Amniotic stem cell (primary cell): ENCODE measurements at regions not wholly inside any gene's neighbourhood (a gene's known extent, or its start where the extent isn't known, plus 50 kb on each side); places are given as distances from the start of the nearest gene placed in this dataset.

Experiments used
- DNase-seq: peaks from one replicate; lab custom pipeline; 2025; lab: John Stamatoyannopoulos, UW

DNA sequence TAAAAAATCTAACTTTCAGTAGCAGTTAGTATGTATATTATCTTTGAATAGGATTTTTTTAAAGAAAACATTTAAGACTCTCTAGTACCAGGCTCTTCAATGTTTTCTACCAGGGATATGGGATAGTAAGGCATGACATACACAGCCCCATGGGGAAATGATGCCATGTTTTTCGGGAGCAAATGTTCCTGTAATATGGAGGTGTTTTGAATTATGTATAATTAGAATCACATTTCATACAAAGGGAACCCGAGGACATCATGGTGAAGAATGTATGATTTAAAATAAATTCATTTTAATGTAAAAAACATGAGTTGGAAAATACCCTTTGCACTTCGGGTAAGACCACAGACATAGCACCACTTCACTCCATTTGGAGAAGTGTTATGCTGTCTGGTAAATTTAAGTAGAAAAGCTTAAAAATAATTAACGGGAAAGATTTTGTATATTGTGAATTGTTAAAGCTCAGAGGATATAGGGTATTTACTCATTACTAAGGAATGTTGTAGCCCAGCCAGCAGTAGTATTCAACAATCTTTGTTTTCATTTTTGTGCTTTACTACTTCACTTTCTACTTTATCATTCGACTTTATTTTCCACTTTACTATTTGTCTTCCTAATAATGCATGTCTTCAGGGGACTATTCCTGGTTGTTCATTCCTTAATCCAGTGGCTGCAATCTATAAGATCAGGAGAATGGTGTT lies 2050.7 kb downstream of the ARAP2 start:
- no peak for DNase-seq

DNA sequence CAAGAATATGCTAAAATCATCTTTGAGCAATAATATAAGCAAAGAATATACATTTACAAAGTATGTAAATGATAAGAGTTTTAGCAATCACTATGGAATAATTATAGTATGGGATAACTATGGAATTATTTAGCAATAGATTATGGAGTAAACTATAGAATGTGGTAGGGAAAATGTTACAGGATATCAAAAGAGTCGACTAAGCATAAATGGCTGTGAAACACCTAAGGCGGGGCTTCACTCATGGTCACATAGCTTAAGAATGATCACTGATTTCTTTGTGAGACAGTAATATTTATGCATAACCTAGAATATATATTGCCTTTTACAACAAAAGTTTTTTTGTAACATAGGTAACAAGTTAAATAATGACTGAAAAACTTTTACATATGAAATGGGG lies 2049.7 kb downstream of the ARAP2 start:
- no peak for DNase-seq

DNA sequence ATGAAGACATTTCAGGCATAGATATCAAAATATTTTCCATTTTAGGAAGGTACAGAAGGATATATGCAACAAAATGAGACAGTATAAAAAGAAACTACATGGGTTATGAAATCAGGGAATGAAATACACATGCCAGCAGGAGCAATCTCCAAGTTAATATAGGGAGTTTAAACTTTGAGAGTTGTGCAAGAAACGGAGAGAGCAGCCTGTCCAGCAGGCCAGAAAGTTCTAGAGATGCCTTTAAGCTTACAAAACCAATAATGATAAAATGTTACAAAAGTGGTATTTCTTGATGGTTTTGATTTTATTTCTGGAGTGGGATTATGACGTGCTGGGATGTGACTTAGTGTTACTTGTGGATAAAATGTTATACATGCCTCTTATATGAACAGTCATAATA lies 2047.9 kb downstream of the ARAP2 start:
- DNase-seq: no peak

DNA sequence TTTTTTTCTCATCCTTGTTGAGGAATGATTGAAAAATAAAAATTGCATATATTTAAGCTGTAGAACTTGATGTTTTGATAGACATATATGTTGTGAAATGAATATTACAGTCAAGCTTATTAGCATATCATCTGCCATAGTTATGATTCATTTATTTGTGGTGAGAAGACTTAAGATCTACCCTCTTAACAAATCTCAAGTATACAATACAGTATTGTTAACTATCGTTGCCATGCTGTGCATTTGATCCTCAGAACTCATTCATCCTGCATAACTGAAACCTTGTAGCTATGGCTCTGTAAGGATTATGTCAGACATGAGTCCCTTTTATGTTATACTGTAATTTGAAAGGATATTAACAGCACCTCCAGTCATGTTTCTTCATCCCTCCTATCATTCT lies 2045.3 kb downstream of the ARAP2 start:
- no peak for DNase-seq

DNA sequence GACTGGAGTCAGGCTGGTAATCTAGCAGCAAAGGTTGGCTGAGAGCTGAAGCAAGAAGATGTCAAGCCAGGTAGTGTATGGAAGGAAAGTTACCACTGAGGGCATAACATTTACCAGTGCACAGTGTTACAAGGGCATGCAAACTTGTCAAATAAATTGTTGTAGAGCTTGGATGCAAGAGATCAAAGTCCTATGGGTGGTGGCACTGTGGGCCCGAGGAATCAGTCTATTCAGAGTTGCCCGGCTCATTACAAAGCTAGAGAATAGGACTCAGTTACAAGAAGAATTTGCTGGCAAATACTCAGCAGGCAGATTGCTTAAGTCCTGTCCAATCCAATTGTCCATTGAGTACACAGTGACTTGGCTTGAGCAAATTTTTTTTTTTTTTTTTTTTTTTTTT lies 2043.8 kb downstream of the ARAP2 start:
- DNase-seq: no peak

DNA sequence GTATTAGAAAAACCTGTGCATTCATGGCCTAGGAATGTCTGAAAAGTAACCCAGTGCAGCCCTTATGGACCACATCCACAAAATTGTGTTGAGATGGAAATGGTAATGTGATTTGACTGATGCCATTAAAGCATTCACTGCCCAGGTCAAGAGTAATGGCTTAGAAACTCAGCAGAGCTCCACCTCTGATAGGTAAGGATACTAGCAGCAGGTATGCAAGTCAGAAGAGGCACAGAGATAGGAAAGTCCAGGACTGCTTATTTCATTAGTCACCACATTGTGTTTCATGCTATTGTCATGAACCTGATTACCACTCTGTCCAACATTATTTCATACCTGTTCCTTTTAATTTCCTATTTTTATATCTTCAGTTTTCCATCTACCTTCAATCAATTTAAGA lies 2042.2 kb downstream of the ARAP2 start:
- DNase-seq: no peak

DNA sequence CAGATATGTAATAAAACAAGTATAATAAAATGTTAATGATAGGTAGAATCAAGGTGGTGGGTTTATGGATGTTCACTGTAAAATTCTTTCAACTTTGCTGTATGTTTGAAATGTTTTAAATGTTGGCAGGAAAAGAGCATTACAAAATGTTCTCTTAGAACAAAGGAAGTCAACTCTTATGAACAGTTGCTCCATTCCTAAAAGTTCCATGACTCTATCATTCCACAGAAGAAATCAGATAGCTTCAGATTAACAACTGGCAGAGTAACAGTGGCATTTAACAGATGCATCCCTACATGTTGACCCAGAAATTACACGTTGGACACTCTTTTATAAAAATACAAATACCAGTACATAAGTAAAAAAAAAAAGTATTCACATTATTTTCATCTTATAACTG lies 2023.7 kb downstream of the ARAP2 start:
- DNase-seq: no peak

DNA sequence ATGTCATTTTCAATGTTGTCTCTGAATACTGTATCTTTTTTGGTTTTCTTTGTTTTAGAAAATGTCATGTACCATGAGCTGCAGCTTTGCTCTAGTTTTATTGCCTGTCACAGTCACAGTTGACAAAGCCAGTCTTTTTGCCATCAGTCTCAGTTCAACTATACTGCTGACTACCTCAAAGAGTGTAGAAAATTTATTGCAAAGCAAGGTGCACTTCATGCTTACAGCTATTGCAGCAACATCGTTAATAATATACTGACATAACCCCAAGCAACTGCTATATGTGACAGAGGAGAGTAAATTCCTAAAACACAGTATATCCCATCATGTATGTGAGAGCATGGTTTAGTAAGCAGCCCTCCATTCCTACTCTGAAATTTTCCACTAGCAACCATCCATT lies 2022.3 kb downstream of the ARAP2 start:
- no peak for DNase-seq

DNA sequence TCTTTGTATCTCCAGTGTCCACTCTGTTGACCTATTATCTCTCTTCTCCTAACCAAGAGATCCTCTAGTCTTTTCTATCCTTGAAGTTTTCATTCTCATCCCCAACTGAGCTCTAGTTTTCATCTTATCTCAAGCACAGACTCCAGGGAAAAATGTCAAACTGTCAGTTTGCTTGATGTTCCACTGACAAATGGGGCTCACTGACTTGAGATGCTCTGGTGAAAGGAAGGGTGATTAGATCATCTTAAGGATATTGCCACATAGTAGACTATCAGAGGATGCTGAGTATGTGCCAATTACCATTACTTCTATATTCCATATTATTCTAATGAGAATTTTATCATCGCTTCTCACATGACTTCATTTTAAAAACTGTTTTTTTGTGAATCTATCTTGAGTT lies 2008.2 kb downstream of the ARAP2 start:
- DNase-seq: no peak

DNA sequence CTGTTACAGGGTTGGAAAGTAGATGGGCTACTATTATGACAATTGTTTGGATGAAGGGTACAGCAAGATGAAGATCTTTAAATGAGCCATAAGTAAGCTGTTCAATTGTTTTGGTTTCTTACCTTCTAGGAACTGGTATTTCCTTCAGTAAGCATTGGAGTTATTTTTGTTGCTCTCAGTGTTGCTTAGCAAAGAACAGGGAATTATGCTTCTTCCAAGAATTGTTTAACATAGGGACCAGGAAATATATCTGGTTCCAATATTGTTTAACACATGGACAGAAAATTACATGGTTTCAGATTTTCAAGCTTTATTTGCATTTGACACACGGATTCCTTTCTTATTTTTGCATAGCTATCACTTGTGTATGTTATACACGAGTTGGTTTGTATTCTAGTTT lies 1999.0 kb downstream of the ARAP2 start:
- no peak for DNase-seq

DNA sequence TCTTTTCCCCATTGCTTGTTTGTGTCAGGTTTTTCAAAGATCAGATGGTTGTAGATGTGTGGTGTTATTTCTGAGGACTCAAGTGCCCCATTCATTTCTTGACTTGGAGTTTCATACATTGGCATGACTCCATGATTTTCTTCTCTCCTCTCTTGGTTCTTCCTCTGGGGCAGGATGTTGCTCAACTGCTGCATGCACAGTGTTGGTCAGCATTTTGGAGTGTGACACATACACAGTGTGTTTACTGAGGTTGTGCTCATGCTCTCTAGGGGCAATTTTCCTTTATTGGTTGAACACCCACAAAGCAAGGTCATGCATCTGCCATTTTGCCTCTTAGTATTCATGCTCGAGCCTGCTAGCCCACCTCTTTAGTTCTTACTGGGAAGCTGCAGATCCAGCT lies 1993.8 kb downstream of the ARAP2 start:
- DNase-seq: no peak

DNA sequence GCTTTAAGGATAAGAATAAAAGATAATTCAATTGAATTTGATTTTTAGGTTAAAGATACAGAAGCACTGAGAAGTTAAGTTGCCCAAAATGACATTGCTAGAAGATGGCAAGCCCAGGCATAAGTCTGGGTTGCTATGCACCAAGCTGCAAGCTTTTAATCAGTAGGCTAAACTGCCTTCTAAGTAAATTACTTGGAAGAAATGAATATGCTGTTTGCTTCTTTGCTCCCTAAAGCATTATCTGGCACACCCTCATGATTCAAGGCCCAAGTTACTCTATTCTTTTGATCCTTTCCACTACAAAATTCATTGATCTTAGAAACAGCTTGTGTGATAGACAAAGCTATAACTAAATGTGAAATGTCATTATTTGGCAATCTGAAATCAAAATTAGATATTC lies 1991.1 kb downstream of the ARAP2 start:
- no peak for DNase-seq

DNA sequence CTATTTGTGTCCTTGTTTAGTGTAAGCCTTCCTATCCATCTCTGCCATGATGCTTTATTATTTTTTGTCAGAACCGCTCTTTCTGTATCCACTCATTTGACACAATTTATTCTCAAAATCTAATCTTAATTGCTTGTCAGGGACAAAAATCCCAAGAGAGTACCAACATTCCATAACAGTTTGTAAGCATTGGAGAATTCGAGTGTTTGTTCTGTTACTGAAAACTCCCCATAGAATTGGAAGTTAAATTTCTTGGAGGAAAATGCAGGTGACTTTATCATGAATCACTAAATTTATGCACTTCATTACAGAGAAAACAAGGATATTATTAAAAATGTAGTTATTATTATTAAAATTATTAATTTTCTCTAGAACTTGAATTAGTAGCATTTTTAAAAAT lies 1986.1 kb downstream of the ARAP2 start:
- no peak for DNase-seq

DNA sequence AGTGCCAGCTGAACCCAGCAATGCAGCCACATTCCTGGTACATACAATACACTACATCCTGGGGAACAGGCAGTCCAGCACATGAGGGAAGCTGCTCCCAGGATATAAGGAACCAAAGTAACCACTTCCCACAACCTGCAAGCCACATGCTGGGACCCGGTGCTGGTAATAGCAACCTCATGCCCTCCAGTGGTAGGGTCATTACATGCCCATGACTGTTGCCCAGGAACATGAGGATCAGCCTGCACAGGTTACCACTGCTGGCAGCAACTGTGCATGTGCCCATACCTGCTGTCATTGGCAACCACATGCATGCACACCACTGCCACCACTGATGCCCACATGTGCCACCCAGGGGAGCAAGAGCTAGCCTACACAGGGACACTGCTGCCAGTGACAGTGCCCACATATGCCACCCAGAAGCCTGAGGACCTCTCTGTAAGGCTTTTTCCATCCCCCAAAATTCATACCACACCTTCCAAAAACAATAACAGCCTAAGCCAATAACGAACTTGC lies 1982.5 kb downstream of the ARAP2 start:
- no peak for DNase-seq

DNA sequence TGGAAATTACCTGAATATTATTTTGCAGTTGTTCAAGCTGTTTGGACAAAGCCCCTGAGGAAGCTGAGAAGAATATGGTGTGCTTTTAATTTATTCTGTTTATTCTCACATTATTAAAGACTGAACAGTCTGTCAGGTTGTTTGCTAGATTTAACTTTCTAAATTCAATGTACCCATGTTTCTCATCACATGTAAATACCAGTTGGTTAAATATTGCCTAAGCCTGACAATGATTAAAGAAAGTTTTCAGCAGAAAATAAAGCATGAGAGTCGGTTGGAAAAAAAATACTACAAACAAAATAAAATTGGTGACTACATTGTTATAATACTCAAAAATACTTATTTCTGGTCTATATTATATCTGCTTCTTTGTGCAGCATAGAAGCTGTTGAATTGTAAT lies 1974.7 kb downstream of the ARAP2 start:
- no peak for DNase-seq

DNA sequence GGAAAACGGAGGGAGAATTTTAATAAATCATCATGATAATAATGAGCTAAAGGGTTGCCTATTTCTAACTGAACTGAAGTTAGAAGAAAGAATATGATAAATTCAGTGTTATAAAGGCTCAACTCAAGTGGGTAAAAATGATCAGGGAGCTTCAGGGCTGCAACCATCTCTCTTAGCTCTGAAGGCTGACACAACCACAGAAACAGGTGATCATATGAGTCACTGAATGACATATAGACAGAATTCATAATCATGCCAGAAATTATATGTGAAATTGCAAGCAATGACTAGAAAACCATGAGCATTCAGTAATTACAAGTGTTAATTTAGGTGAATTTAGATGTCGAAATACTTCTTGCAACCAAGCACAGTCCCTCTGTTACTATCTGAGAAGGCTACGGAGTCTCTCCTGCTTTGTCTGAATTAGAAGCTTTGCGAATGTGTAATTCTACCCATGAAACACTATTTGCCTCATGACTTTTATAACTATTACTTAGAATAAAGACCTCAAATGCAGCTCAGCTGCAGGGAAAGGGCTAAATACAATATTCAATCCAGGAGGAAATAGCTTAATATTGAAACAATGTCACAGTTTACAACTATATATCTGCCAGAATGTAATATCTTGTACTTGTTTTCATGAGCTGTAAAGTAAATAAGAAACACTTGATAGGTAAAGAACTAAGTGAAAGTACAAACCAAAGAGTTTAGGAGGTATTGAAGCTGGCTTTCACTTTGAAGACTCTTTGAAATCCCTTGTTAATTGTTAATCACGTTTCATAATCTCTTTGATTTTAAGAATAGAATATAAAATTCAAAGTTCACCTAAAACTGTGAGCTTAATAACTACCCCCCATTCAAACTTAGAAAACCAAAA lies 1972.6 kb downstream of the ARAP2 start:
- DNase-seq: no peak

DNA sequence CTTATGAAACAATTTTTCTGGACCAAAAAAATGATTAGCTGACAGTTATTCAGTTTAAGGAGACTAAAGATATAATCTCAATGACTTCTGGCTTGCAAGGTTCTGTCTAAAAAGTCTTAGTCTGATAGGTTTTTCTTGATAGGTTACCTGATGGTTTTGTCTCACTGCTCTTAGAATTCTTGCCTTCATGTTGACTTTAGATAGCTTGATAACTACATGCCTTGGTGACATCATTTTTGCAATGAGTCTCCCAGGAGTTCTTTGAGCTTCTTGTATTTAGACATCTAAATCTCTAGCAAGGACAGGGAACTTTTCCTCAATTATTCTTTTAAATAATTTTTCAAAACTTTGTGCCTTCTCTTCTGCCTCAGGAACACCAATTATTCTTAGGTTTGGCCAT lies 1965.3 kb downstream of the ARAP2 start:
- no peak for DNase-seq

DNA sequence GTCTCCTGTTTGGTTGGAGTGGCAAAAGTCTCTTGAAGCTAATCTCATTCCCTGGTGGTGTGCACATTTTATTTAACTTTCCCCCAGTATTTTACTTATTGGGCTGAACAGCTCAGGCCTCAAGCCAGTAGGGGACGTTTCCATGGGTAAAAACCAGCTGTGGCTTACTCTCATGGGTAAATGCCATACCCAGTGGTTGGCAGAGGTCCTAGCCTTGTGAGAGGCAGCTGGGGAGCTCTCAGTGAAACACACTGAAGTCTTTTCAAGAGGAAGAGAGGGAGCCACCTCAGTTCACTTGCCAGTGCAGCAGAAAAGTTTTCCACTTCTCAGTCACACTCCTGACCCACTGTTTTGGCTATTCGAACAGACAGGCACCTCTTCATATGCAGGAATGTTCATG lies 1964.2 kb downstream of the ARAP2 start:
- no peak for DNase-seq

DNA sequence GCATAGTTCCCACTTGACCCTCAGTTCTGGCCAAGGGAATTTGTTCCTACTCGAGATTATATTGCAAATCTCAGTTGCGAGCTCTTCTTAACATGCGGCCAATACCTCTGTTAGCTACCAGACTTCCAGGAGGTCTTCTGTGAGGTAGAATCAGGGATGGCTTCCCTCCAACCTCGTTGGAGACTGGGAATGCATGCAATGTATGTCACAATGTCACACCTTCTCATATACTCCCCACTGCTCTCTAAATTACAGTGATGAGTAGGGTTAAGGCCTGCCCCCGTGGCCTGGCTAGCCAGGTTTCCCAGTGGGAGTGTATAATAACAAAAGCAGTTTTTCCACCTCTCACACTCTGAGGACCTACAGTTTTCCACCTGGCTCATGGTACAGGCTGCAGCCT lies 1962.5 kb downstream of the ARAP2 start:
- no peak for DNase-seq

DNA sequence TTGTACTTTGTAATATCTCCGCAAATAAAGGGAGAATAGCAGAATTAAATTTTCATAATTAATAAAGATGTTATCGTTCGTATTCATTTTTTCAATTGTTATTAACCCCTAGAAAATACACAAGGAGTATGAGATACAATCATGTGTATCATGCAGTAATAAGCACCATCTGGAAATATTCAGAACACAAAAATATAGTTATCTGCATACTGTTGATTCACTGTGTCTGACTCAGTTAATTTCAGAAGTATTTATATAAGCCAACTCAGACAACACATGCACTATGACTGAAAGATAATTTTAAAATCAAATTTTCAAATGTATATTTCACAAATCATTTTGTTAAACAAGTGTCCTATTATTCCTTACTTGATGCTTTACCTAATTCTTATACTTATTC lies 1954.8 kb downstream of the ARAP2 start:
- peak; percentile 0 for DNase-seq

DNA sequence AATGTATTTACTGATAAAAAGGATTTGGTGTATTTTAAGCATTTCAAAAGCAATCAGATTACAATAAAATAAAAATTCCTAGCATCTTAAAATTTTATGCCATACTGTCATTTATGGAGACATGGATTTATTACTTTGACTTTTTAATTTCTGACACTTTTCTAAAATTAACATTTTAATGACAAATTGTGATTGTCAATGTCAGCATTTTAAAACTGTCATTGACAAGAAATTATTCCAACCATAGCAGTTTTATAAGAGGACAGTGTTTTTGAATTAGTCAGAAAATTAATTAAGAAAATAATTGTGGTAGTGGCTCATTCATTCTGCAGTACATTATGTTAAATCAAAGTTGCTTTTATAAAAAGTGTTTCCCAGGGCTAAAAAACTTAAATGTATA lies 1954.4 kb downstream of the ARAP2 start:
- no peak for DNase-seq

DNA sequence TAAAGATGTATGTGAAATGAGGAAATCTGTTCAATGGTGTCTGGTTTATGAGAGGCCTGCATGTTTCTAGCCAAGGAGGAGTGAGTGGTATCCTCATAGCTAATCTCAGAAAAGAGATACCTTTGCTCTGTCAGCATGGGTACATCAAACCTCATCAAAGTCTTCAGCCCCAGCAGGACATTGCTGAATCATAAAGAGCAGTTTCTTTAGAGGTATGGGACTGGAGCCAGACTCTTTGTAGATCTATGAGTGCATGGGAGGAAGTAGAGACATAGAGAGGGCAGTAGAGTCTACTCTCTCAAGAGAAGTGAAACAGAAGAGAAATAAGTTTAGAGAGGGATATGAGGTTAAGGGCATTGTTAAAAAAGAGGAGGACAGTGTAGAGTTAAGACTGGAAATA lies 1950.9 kb downstream of the ARAP2 start:
- no peak for DNase-seq

DNA sequence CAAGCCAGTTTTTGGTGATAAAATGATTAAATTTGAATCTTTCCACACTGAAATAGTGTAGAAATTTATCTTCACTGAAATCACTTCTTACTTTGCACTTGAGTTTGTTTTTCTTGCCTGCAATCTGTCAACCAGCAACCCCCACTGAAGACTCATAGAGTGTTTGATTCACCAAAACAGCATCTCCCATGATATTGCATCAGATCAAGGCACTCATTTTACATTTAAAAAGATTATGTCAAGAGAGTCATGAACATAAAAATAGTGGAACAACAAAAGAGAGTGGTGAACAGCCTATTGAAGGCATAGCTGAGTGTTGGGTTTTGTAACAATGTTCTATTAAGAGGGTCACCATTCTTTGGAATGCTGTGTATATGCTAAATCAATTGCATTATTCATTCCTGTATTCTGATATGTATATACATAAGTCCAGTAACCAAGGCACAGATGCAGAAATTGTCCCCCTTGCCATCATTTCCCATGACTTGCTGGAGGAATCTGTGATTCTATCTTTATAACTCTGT lies 1934.9 kb downstream of the ARAP2 start:
- no peak for DNase-seq
